AG04449 (cell line): ENCODE measurements at regions not wholly inside any gene's neighbourhood (a gene's known extent, or its start where the extent isn't known, plus 50 kb on each side); places are given as distances from the start of the nearest gene placed in this dataset.

ENCODE experiments used
- CTCF ChIA-PET: fragments of 350-600 bp; formaldehyde crosslinking; extraction: SDS; loops from one replicate; lab custom pipeline; 2021; ENCODE audit warnings: antibody characterized with exemption; lab: Yijun Ruan, JAX
- POLR2A ChIA-PET: fragments of 400-600, 350-600 bp; formaldehyde crosslinking; extraction: SDS; loops from one replicate; lab custom pipeline; 2020; ENCODE audit warnings: antibody characterized with exemption, inconsistent platforms; lab: Yijun Ruan, JAX
- DNase-seq: peaks from one replicate; pipeline ENCODE4 v3.0.0-alpha.2; 2010; ENCODE audit warnings: low read depth, low spot score
- H3K4me3 ChIP-seq: 2 replicates; pipeline ENCODE4 v1.5.1; 2011; ENCODE audit warnings: low read depth, mild to moderate bottlenecking, control low read depth, low read length
- TF ChIP-seq, protein P1 (sequence below): IDR thresholded peaks from one replicate; pipeline ENCODE4 v1.5.1; 2011; ENCODE audit warnings: mild to moderate bottlenecking, moderate library complexity, low read length, control low read depth, inconsistent platforms; ENCODE audit not compliant: insufficient read depth; ENCODE audit errors: missing control alignments

DNA sequence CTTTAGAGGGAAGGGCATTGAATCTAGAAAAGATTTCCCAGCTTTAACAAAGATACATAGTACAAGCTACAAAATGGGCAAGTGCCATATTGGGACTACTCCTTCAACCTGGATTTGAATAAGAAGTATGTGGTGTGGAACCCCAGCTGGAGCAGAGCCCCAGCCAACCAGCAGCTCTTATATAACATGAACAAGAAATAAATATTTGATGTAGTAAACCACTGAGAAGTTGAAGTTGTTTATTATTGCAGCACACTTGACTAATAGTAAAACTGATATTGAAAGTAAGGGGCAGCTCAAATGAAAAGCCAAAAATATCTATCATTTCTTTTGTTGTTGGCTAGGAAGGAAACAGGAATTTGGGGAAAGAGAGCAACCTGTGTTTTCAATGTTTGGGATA lies 701.8 kb downstream of the TMTC2 start:
- ChIA-PET POLR2A (no interaction called here), CTCF (no interaction called here)
- TF ChIP-seq, protein P1, sequence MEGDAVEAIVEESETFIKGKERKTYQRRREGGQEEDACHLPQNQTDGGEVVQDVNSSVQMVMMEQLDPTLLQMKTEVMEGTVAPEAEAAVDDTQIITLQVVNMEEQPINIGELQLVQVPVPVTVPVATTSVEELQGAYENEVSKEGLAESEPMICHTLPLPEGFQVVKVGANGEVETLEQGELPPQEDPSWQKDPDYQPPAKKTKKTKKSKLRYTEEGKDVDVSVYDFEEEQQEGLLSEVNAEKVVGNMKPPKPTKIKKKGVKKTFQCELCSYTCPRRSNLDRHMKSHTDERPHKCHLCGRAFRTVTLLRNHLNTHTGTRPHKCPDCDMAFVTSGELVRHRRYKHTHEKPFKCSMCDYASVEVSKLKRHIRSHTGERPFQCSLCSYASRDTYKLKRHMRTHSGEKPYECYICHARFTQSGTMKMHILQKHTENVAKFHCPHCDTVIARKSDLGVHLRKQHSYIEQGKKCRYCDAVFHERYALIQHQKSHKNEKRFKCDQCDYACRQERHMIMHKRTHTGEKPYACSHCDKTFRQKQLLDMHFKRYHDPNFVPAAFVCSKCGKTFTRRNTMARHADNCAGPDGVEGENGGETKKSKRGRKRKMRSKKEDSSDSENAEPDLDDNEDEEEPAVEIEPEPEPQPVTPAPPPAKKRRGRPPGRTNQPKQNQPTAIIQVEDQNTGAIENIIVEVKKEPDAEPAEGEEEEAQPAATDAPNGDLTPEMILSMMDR = no peak
- no peak overlapping the region for H3K4me3 ChIP-seq
- DNase-seq = no peak

DNA sequence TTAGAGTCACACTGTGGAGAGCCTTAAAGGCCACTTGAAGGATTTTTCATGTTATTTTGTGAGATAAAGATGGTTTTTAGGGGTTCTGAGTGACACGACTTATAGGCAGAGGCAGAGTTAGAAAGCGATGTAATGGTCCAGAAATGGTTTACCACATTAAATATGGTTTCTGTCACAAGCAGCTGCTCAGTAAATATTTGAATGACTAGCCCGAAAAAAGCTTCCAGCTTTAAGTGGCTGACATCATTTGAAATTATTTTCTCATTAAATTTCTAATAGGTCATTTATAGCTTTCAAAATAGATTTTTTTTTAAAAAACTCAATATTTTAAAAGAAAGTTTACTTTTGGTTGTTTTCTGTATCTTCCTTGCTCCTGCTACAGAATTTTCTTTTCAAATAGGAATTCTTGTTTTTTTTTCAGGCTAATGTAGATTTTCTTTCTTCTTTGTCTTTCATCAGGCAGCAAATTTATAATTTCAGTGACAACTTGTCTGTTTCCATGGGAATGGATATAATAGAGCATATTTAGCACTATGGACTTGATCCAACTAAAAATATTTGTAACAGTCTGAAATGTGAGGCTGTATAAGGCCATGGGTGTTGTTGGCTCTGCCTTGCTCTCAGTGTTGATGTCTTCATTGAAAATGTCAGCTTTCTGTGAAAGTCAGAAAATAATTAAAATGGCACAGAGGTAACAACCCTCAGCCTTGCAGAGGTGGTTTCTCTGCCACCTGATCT lies 700.0 kb downstream of the TMTC2 start:
- no peak overlapping the region for H3K4me3 ChIP-seq
- CTCF ChIA-PET = no interaction called here
- POLR2A ChIA-PET = no interaction called here
- DNase-seq = no peak
- TF ChIP-seq, protein P1 = no peak

DNA sequence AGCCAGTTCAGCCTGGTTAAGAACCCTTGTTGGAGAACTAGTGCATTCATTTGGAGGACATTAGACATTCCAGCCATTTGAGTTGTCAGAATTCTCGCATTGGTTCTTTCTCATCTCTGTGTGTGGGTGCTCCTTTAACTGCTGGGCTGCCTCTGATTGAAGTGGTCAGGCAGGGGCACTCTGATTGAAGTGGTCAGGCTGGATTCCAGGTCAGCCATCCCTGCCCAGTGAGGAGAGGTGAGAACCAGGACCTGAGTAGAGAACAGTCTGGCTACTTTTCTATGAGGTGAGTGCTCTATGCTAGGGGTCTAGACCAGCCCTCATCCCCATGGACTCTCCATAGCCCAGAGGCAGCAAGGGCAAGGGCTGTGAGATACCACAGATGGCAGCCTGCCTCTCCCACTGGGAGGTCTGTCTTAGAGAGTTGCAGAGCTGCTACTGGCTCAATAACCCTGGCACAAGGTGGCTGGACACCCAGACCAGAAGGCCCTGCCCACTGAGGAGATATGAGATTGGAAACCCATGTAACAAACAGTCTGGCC lies 691.6 kb downstream of the TMTC2 start:
- H3K4me3 ChIP-seq = no peak overlapping the region
- ChIA-PET CTCF (no interaction called here), POLR2A (no interaction called here)
- DNase-seq = no peak
- TF ChIP-seq, protein P1 = no peak

DNA sequence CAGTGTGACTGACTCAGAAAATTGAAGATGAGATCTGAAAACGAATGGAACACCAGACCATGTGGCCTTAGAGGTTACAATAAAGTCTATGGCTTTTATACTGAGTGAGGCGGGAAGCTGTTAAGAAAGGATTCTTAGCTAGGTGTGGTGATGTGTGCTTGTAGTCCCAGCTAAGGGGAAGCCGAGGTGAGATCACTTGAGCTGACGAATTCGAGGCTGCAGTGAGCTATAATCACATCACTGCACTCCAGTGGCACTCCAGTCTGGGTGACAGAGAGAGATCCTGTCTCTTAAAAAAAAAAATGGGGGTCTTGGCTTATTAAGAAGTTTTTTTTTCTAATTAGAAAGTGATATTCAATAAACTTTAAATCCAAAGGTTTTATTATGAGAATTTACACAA lies 678.6 kb downstream of the TMTC2 start:
- DNase-seq = no peak
- TF ChIP-seq, protein P1 = no peak
- ChIA-PET POLR2A (no interaction called here), CTCF (no interaction called here)
- H3K4me3 ChIP-seq = no peak overlapping the region

DNA sequence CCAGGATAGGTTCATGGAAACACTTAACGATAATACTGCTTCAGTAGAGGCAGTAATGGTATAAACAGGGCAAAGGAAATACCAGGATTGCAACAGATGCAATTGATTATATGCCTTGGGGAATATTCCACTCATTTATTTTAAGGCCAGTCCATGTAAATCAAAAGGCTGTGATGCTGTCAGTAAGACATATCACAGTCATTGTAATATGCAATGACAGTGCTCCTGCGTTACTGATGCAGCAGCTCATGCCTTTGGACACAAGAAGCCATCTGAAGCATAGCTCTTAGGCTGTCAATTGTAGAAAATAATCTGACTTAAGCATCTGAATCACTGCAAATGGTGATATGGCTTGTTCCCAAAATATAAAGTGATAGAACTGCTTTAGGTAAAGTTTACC lies 674.8 kb downstream of the TMTC2 start:
- TF ChIP-seq, protein P1 = no peak
- ChIA-PET CTCF (no interaction called here), POLR2A (no interaction called here)
- no peak for DNase-seq
- no peak overlapping the region for H3K4me3 ChIP-seq

DNA sequence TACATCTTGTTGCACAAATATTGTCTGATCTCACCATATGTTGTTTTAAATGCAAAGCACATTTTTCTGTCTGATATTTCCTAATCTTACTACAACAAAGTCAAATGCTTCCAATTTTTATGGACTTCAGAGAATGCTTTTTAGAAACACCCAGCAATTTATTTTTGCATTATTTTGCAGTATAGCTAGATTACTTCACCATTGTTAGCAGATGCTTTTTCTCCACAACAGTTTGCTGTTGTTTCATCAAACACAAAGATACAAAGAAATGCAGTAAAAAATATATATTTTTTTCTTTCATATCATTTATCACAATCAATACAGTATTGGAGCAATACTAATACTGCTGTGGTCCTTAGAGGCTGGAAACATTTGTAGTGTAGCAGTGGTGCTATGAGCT lies 674.4 kb downstream of the TMTC2 start:
- no peak for DNase-seq
- H3K4me3 ChIP-seq = no peak overlapping the region
- ChIA-PET CTCF (no interaction called here), POLR2A (no interaction called here)
- TF ChIP-seq, protein P1 = no peak
